ENCODE measurements at regions not wholly inside any gene's neighbourhood (a gene's known extent, or its start where the extent isn't known, plus 50 kb on each side); places are given as distances from the start of the nearest gene placed in this dataset.

- FAIRE-seq = no peak
These were observed 330.2 kb downstream of the TMEM114 start for GRCh38 chr16:8260140-8260539.

GRCh38 chr16:8258523-8258922 lies 331.8 kb downstream of the TMEM114 start:
- no peak for FAIRE-seq

GRCh38 chr16:8257561-8257960 lies 332.8 kb downstream of the TMEM114 start:
- FAIRE-seq = no peak

GRCh38 chr16:8254405-8254804 lies 335.9 kb downstream of the TMEM114 start:
- no peak for FAIRE-seq

- no peak for FAIRE-seq
These were observed 336.6 kb downstream of the TMEM114 start for GRCh38 chr16:8253718-8254117.

GRCh38 chr16:8251727-8252126 lies 338.6 kb downstream of the TMEM114 start:
- no peak for FAIRE-seq

GRCh38 chr16:8251298-8251697 lies 339.0 kb downstream of the TMEM114 start:
- FAIRE-seq = no peak

GRCh38 chr16:8247993-8248392 lies 342.3 kb downstream of the TMEM114 start:
- no peak for FAIRE-seq

- no peak for FAIRE-seq
These were observed 346.3 kb downstream of the TMEM114 start for GRCh38 chr16:8243981-8244380.

- no peak for FAIRE-seq
These were observed 348.9 kb downstream of the TMEM114 start for GRCh38 chr16:8241408-8241807.

- FAIRE-seq = no peak
These were observed 350.9 kb downstream of the TMEM114 start for GRCh38 chr16:8239443-8239842.

GRCh38 chr16:8237452-8237851 lies 352.9 kb downstream of the TMEM114 start:
- FAIRE-seq = no peak

- FAIRE-seq = no peak
These were observed 353.5 kb downstream of the TMEM114 start for GRCh38 chr16:8236816-8237215.

- FAIRE-seq = no peak
These were observed 359.8 kb downstream of the TMEM114 start for GRCh38 chr16:8230497-8230896.

GRCh38 chr16:8229011-8229520 lies 361.2 kb downstream of the TMEM114 start:
- no peak for FAIRE-seq

- no peak for FAIRE-seq
These were observed 373.1 kb downstream of the TMEM114 start for GRCh38 chr16:8217201-8217600.

- no peak for FAIRE-seq
These were observed 385.5 kb downstream of the TMEM114 start for GRCh38 chr16:8204769-8205168.

GRCh38 chr16:8204096-8204495 lies 386.2 kb downstream of the TMEM114 start:
- FAIRE-seq = no peak

GRCh38 chr16:8203101-8203500 lies 387.2 kb downstream of the TMEM114 start:
- no peak for FAIRE-seq

GRCh38 chr16:8200839-8201238 lies 389.5 kb downstream of the TMEM114 start:
- no peak for FAIRE-seq

- no peak for FAIRE-seq
These were observed 390.9 kb downstream of the TMEM114 start for GRCh38 chr16:8199390-8199789.

GRCh38 chr16:8194794-8195193 lies 395.5 kb downstream of the TMEM114 start:
- no peak for FAIRE-seq

GRCh38 chr16:8188841-8189240 lies 401.5 kb downstream of the TMEM114 start:
- FAIRE-seq = no peak

- FAIRE-seq = no peak
These were observed 402.4 kb downstream of the TMEM114 start for GRCh38 chr16:8187782-8188372.

- FAIRE-seq = no peak
These were observed 405.5 kb downstream of the TMEM114 start for GRCh38 chr16:8184854-8185253.
